GM19455 (cell line): ENCODE measurements at regions not wholly inside any gene's neighbourhood (a gene's known extent, or its start where the extent isn't known, plus 50 kb on each side); places are given as distances from the start of the nearest gene placed in this dataset.

Experiments
- ATAC-seq: cut with Tn5 transposase; IDR thresholded peaks from one replicate; pipeline ENCODE4 v1.9.1; 2021; ENCODE audit not compliant: unreplicated experiment

GRCh38 chr18:64207820-64208219 lies 58.9 kb upstream of the LINC00305 start:
- ATAC-seq: no peak

DNA sequence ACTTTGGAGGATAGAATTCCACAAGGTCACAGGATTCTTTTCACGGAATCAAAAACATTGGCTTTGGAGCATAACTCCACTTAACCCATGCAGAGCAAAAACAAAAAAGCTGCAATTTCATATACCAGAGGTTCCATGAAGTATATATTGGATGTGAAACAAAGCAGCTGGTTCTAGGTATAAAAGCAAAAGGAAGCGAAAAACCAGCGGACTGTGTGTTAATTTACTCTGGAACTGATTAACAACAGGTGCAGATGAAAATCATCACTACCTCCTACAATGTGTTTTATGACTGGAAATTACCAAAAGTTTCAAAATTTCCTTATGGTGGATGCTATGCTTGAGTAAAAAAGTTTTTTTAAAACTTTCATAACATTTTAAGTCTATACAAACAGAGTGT lies 54.4 kb upstream of the LINC00305 start:
- no peak for ATAC-seq

- no peak for ATAC-seq
Observed at GRCh38 chr18:64202863-64203262, 54.0 kb upstream of the LINC00305 start.

DNA sequence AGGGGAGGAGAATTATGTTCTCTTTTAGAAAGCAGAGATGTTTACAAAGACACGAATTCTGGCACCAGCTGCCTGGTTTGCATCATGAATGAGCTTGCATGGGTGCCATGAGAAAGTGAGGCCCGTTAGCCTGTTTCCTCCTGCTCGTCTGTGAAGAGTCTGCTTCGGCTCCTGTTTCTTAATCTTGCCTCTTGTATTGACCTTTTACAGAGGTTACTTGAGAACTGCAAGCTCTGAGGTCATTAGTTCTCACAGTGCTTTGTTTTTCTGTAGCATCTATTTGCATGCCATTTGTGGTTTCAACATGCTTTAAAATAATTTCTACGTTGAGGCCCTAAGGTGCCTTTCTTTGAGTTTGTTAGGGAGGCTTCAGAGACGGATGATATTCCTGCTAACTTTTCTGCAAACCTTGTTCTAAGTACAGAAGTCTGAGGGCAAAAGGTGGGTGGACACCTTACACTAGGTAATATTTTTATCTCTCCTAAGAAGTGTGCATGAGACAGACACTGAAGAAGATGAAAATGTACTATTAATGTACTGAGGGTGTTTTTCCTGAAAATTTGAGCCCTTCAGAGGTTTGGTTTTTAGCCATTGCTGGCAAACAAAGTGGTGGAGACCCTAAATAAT lies 53.4 kb upstream of the LINC00305 start:
- no peak for ATAC-seq

DNA sequence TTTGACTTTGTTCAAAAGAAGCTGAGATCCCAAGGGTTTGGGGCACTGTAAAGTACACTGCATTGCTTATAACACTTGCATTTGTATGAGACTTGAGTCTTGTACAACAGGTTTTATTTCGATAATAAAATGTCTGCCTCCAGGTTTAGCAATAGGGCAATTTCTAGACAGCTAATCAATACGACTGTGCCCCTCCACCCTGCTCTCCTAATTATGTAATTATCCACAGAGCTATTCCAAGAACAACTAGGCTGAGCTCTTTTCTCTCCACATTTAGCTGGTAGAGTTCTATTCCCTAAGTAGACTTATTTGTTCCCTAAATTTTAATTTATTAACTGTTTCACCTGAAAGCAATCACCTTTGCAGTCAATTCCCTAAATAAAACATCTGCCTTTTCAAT lies 52.9 kb upstream of the LINC00305 start:
- no peak for ATAC-seq

GRCh38 chr18:64199581-64199980 lies 50.7 kb upstream of the LINC00305 start:
- no peak for ATAC-seq
